ENCODE measurements at regions not wholly inside any gene's neighbourhood (a gene's known extent, or its start where the extent isn't known, plus 50 kb on each side); places are given as distances from the start of the nearest gene placed in this dataset.

- TF ChIP-seq CTCF (conservative IDR thresholded peaks at IDR 0.05) = no peak
- TF ChIP-seq EZH2 (IDR thresholded peaks at IDR 0.05; ENCODE audit: low read depth) = no peak
Observed at GRCh38 chr3:18635215-18635614, 210.1 kb upstream of the SATB1 start.
